Osteocyte (in vitro differentiated cells): ENCODE measurements at regions not wholly inside any gene's neighbourhood (a gene's known extent, or its start where the extent isn't known, plus 50 kb on each side); places are given as distances from the start of the nearest gene placed in this dataset.

Source experiments
- DNase-seq: peaks from one replicate; pipeline ENCODE4 v3.0.0; 2021; ENCODE audit warnings: mixed read lengths; ENCODE audit not compliant: unreplicated experiment; ENCODE audit errors: extremely low spot score
- H3K27ac Mint-ChIP-seq: one replicate; pipeline ENCODE4 v1.8.0; 2021; ENCODE audit warnings: mild to moderate bottlenecking, mixed read lengths; ENCODE audit not compliant: unreplicated experiment
- H3K27me3 Mint-ChIP-seq: one replicate; pipeline ENCODE4 v1.8.0; 2021; ENCODE audit warnings: mixed read lengths; ENCODE audit not compliant: unreplicated experiment
- H3K36me3 Mint-ChIP-seq: one replicate; pipeline ENCODE4 v1.8.0; 2021; ENCODE audit warnings: mixed read lengths; ENCODE audit not compliant: unreplicated experiment
- H3K4me1 Mint-ChIP-seq: one replicate; pipeline ENCODE4 v1.8.0; 2021; ENCODE audit warnings: mixed read lengths; ENCODE audit not compliant: unreplicated experiment
- H3K4me3 Mint-ChIP-seq: one replicate; pipeline ENCODE4 v1.8.0; 2021; ENCODE audit warnings: mild to moderate bottlenecking, moderate library complexity, mixed read lengths; ENCODE audit not compliant: unreplicated experiment
- H3K9me3 Mint-ChIP-seq: one replicate; pipeline ENCODE4 v1.8.0; 2021; ENCODE audit warnings: mixed read lengths; ENCODE audit not compliant: unreplicated experiment
- CTCF ChIP-seq: fragments of 200-600 bp; sonication (generic); IDR thresholded peaks from 2 replicates; pipeline ENCODE4 v1.5.0; 2021; ENCODE audit warnings: antibody characterized with exemption, mild to moderate bottlenecking, moderate library complexity

GRCh38 chr4:36841583-36842326 lies 402.8 kb upstream of the NWD2 start:
- no peak for TF ChIP-seq CTCF
- H3K9me3 Mint-ChIP-seq = no peaks in the 10 kb centered on the region
- no peaks in the 10 kb centered on the region for H3K36me3 Mint-ChIP-seq
- H3K4me3 Mint-ChIP-seq = no peak overlapping the region
- no peaks in the 10 kb centered on the region for H3K27me3 Mint-ChIP-seq
- DNase-seq = no peak
- no peaks in the 10 kb centered on the region for H3K4me1 Mint-ChIP-seq
- no peak overlapping the region for H3K27ac Mint-ChIP-seq

GRCh38 chr4:36844448-36844847 lies 400.1 kb upstream of the NWD2 start:
- DNase-seq = no peak
- H3K27me3 Mint-ChIP-seq = no peaks in the 10 kb centered on the region
- no peaks in the 10 kb centered on the region for H3K4me1 Mint-ChIP-seq
- TF ChIP-seq CTCF = no peak
- H3K27ac Mint-ChIP-seq = no peak overlapping the region
- H3K9me3 Mint-ChIP-seq = peaks cover 4% of the 10 kb centered on the region
- no peaks in the 10 kb centered on the region for H3K36me3 Mint-ChIP-seq
- H3K4me3 Mint-ChIP-seq = no peak overlapping the region

- Mint-ChIP-seq H3K27ac (no peak overlapping the region), H3K36me3 (no peaks in the 10 kb centered on the region), H3K9me3 (peaks cover 14% of the 10 kb centered on the region), H3K27me3 (no peaks in the 10 kb centered on the region), H3K4me1 (no peaks in the 10 kb centered on the region), H3K4me3 (no peak overlapping the region)
- no peak for DNase-seq
- no peak for TF ChIP-seq CTCF
Measured at GRCh38 chr4:36852856-36853255, 391.7 kb upstream of the NWD2 start.

- Mint-ChIP-seq H3K27me3 (no peaks in the 10 kb centered on the region), H3K9me3 (peaks cover 18% of the 10 kb centered on the region)
Measured at GRCh38 chr4:36854554-36854953, 390.0 kb upstream of the NWD2 start.

GRCh38 chr4:36863601-36864000 lies 380.9 kb upstream of the NWD2 start:
- Mint-ChIP-seq H3K27ac (no peak overlapping the region), H3K4me1 (no peaks in the 10 kb centered on the region), H3K9me3 (peaks cover 3% of the 10 kb centered on the region), H3K36me3 (no peaks in the 10 kb centered on the region), H3K4me3 (no peak overlapping the region), H3K27me3 (no peaks in the 10 kb centered on the region)
- DNase-seq = no peak
- no peak for TF ChIP-seq CTCF

More at GRCh38 chr4:36854554-36854953, 390.0 kb upstream of the NWD2 start:
- Mint-ChIP-seq H3K4me3 (no peak overlapping the region), H3K27ac (no peak overlapping the region), H3K4me1 (no peaks in the 10 kb centered on the region), H3K36me3 (no peaks in the 10 kb centered on the region)
- no peak for DNase-seq
- TF ChIP-seq CTCF = no peak
